ENCODE measurements at regions not wholly inside any gene's neighbourhood (a gene's known extent, or its start where the extent isn't known, plus 50 kb on each side); places are given as distances from the start of the nearest gene placed in this dataset.

- DNase-seq (ENCODE audit: low read depth, low spot score) = no peak
- Histone ChIP-seq H3K4me1 (ENCODE audit: insufficient read depth, insufficient read length) (peaks cover 7% of the 10 kb centered on the region), H3K9me3 (ENCODE audit: insufficient read depth, low read length) (peaks cover 22% of the 10 kb centered on the region), H3K9ac (ENCODE audit: insufficient read length, low read depth) (no peak overlapping the region), H3K27me3 (ENCODE audit: insufficient read depth, insufficient read length) (no peaks in the 10 kb centered on the region), H3K36me3 (ENCODE audit: insufficient read depth, insufficient read length, low read length) (no peaks in the 10 kb centered on the region), H3K4me3 (ENCODE audit: insufficient read length, low read depth) (no peak overlapping the region)
- TF ChIP-seq YY1 (IDR thresholded peaks at IDR 0.05; ENCODE audit: insufficient read depth, insufficient read length) (no peak), ZNF274 (IDR thresholded peaks at IDR 0.05; ENCODE audit: low read depth, low read length) (no peak), SUZ12 (IDR thresholded peaks at IDR 0.05; ENCODE audit: extremely low read depth, insufficient read depth, insufficient read length) (no peak)
Observed at GRCh38 chr3:45309876-45310275, 78.5 kb upstream of the LARS2 start.

GRCh38 chr3:45311327-45311726 lies 77.0 kb upstream of the LARS2 start:
- Histone ChIP-seq H3K4me1 (ENCODE audit: insufficient read depth, insufficient read length) (peaks cover 7% of the 10 kb centered on the region), H3K4me3 (ENCODE audit: insufficient read length, low read depth) (no peak overlapping the region)

GRCh38 chr3:45311953-45312801 lies 76.2 kb upstream of the LARS2 start:
- peaks cover 30% of the 10 kb centered on the region for H3K9me3 ChIP-seq (ENCODE audit: insufficient read depth, low read length)
- no peak overlapping the region for H3K4me3 ChIP-seq (ENCODE audit: insufficient read length, low read depth)
- H3K9ac ChIP-seq (ENCODE audit: insufficient read length, low read depth) = no peak overlapping the region
- TF ChIP-seq YY1 (IDR thresholded peaks at IDR 0.05; ENCODE audit: insufficient read depth, insufficient read length) (no peak), ZNF274 (IDR thresholded peaks at IDR 0.05; ENCODE audit: low read depth, low read length) (no peak), SUZ12 (IDR thresholded peaks at IDR 0.05; ENCODE audit: extremely low read depth, insufficient read depth, insufficient read length) (no peak)
- H3K36me3 ChIP-seq (ENCODE audit: insufficient read depth, insufficient read length, low read length) = no peaks in the 10 kb centered on the region
- peaks cover 7% of the 10 kb centered on the region for H3K4me1 ChIP-seq (ENCODE audit: insufficient read depth, insufficient read length)
- peak; percentile 58 for DNase-seq (ENCODE audit: low read depth, low spot score)
- H3K27me3 ChIP-seq (ENCODE audit: insufficient read depth, insufficient read length) = no peaks in the 10 kb centered on the region

More at GRCh38 chr3:45311327-45311726, 77.0 kb upstream of the LARS2 start:
- no peaks in the 10 kb centered on the region for H3K36me3 ChIP-seq (ENCODE audit: insufficient read depth, insufficient read length, low read length)
- no peak overlapping the region for H3K9ac ChIP-seq (ENCODE audit: insufficient read length, low read depth)
- TF ChIP-seq SUZ12 (IDR thresholded peaks at IDR 0.05; ENCODE audit: extremely low read depth, insufficient read depth, insufficient read length) = no peak
- no peak for TF ChIP-seq ZNF274 (IDR thresholded peaks at IDR 0.05; ENCODE audit: low read depth, low read length)
- no peak for TF ChIP-seq YY1 (IDR thresholded peaks at IDR 0.05; ENCODE audit: insufficient read depth, insufficient read length)
- H3K9me3 ChIP-seq (ENCODE audit: insufficient read depth, low read length) = peaks cover 33% of the 10 kb centered on the region
- no peak for DNase-seq (ENCODE audit: low read depth, low spot score)
- no peaks in the 10 kb centered on the region for H3K27me3 ChIP-seq (ENCODE audit: insufficient read depth, insufficient read length)

DNA sequence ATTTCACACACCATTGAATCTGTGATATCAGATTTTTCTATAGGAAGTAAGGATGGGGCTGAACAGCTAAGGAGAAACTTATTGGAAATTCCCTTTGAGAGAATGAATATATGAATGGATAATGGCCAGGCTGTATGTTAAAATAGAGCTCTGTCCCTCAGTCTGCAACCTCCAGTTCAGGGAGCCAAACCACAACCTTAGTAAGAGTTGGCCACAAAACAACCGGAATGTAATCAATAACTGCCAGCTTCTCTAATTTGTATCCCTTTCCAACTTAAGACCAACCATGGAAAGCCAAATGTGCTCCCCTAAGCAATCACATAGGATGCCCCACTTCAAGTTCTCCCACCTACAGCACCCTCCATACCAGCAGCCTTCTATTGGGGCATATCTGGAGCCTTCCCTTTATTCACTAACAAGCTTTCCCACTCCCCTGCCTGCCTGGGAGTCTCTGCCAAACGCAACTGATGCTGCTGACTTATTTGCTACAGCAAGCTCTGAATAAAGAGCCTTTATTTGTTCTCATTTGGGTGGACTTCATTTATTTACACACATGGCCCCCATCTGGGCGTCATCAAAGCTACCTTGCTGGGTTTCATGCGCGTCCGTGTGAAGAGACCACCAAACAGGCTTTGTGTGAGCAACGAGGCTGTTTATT lies 75.4 kb upstream of the LARS2 start:
- Histone ChIP-seq H3K36me3 (ENCODE audit: insufficient read depth, insufficient read length, low read length) (no peaks in the 10 kb centered on the region), H3K4me3 (ENCODE audit: insufficient read length, low read depth) (no peak overlapping the region), H3K9ac (ENCODE audit: insufficient read length, low read depth) (no peak overlapping the region), H3K4me1 (ENCODE audit: insufficient read depth, insufficient read length) (peaks cover 10% of the 10 kb centered on the region), H3K27me3 (ENCODE audit: insufficient read depth, insufficient read length) (no peaks in the 10 kb centered on the region), H3K9me3 (ENCODE audit: insufficient read depth, low read length) (peaks cover 25% of the 10 kb centered on the region)
- TF ChIP-seq SUZ12 (IDR thresholded peaks at IDR 0.05; ENCODE audit: extremely low read depth, insufficient read depth, insufficient read length) (no peak), YY1 (IDR thresholded peaks at IDR 0.05; ENCODE audit: insufficient read depth, insufficient read length) (no peak), ZNF274 (IDR thresholded peaks at IDR 0.05; ENCODE audit: low read depth, low read length) (no peak)
- no peak for DNase-seq (ENCODE audit: low read depth, low spot score)

GRCh38 chr3:45313743-45314403 lies 74.5 kb upstream of the LARS2 start:
- no peak for DNase-seq (ENCODE audit: low read depth, low spot score)
- peak; percentile 74 for TF ChIP-seq ZNF274 (IDR thresholded peaks at IDR 0.05; ENCODE audit: low read depth, low read length)
- TF ChIP-seq SUZ12 (IDR thresholded peaks at IDR 0.05; ENCODE audit: extremely low read depth, insufficient read depth, insufficient read length) = no peak
- Histone ChIP-seq H3K36me3 (ENCODE audit: insufficient read depth, insufficient read length, low read length) (no peaks in the 10 kb centered on the region), H3K4me3 (ENCODE audit: insufficient read length, low read depth) (no peak overlapping the region), H3K9ac (ENCODE audit: insufficient read length, low read depth) (no peak overlapping the region), H3K27me3 (ENCODE audit: insufficient read depth, insufficient read length) (no peaks in the 10 kb centered on the region), H3K9me3 (ENCODE audit: insufficient read depth, low read length) (peaks cover 25% of the 10 kb centered on the region), H3K4me1 (ENCODE audit: insufficient read depth, insufficient read length) (peaks cover 10% of the 10 kb centered on the region)

DNA sequence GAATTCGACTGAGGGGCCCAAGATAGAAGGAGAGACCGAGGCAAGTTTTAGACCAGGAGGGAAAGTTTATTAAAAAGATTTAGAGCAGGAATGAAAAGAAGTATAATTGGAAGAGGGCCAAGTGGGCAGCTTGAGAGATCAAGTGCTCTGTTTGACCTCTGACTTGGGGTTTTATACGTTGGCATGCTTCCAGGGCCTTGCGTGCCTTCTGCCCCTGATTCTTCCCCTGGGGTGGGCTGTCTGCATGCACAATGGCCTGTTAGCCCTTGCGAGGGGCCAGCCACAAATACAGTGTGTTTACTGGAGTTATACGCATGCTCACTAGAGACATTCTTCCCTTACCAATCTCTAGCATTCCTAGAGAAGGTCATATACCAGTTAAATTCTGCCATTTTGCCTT lies 70.7 kb upstream of the LARS2 start:
- no peaks in the 10 kb centered on the region for H3K27me3 ChIP-seq (ENCODE audit: insufficient read depth, insufficient read length)
- no peak for TF ChIP-seq YY1 (IDR thresholded peaks at IDR 0.05; ENCODE audit: insufficient read depth, insufficient read length)
- no peak for TF ChIP-seq ZNF274 (IDR thresholded peaks at IDR 0.05; ENCODE audit: low read depth, low read length)
- no peak for TF ChIP-seq SUZ12 (IDR thresholded peaks at IDR 0.05; ENCODE audit: extremely low read depth, insufficient read depth, insufficient read length)
- no peaks in the 10 kb centered on the region for H3K36me3 ChIP-seq (ENCODE audit: insufficient read depth, insufficient read length, low read length)
- no peak overlapping the region for H3K4me3 ChIP-seq (ENCODE audit: insufficient read length, low read depth)
- peaks cover 25% of the 10 kb centered on the region for H3K9me3 ChIP-seq (ENCODE audit: insufficient read depth, low read length)
- no peak for DNase-seq (ENCODE audit: low read depth, low spot score)
- no peak overlapping the region for H3K9ac ChIP-seq (ENCODE audit: insufficient read length, low read depth)
- peaks cover 10% of the 10 kb centered on the region for H3K4me1 ChIP-seq (ENCODE audit: insufficient read depth, insufficient read length)

DNA sequence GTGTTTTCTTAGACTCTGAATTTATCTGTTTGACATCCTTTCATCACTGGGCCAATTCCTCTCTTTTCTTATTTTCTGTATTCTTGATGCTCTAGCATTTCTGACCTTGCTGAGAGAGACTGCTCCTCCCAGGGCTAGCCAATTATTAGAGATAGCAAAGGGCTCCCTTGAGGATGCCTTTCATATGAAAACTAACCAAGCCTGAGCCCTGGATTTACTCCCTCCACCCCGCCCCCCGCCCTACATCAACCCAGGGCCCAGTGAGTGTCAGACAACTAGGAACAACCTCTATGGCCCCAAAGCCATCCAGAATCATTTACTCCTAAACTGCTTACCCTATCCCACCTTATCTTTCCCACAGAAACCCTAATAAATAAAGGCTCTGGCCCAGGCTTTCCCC lies 69.7 kb upstream of the LARS2 start:
- H3K4me3 ChIP-seq (ENCODE audit: insufficient read length, low read depth) = no peak overlapping the region
- DNase-seq (ENCODE audit: low read depth, low spot score) = peak; percentile 46
- TF ChIP-seq YY1 (IDR thresholded peaks at IDR 0.05; ENCODE audit: insufficient read depth, insufficient read length) = no peak
- no peak for TF ChIP-seq ZNF274 (IDR thresholded peaks at IDR 0.05; ENCODE audit: low read depth, low read length)
- no peak for TF ChIP-seq SUZ12 (IDR thresholded peaks at IDR 0.05; ENCODE audit: extremely low read depth, insufficient read depth, insufficient read length)

More for the DNA sequence above, 69.7 kb upstream of the LARS2 start:
- no peaks in the 10 kb centered on the region for H3K36me3 ChIP-seq (ENCODE audit: insufficient read depth, insufficient read length, low read length)
- H3K9ac ChIP-seq (ENCODE audit: insufficient read length, low read depth) = no peak overlapping the region
- H3K9me3 ChIP-seq (ENCODE audit: insufficient read depth, low read length) = peaks cover 24% of the 10 kb centered on the region
- no peaks in the 10 kb centered on the region for H3K27me3 ChIP-seq (ENCODE audit: insufficient read depth, insufficient read length)
- peaks cover 10% of the 10 kb centered on the region for H3K4me1 ChIP-seq (ENCODE audit: insufficient read depth, insufficient read length)

All from NT2/D1 (cell line).